IMR-90 (cell line): ENCODE measurements at regions not wholly inside any gene's neighbourhood (a gene's known extent, or its start where the extent isn't known, plus 50 kb on each side); places are given as distances from the start of the nearest gene placed in this dataset.

ENCODE experiments used
- CEBPB ChIP-seq: IDR thresholded peaks from 2 replicates; pipeline ENCODE4 v1.6.1; 2012; ENCODE audit warnings: low read depth, low read length, improper control_type of control experiment
- CHD1 ChIP-seq: IDR thresholded peaks from 2 replicates; pipeline ENCODE4 v1.6.1; 2012; ENCODE audit warnings: low read depth, low read length, improper control_type of control experiment
- FOS ChIP-seq: fragments of 150-350 bp; IDR thresholded peaks from 2 replicates; pipeline ENCODE4 v1.6.1; 2016; ENCODE audit warnings: low read depth, low read length
- MAFK ChIP-seq: IDR thresholded peaks from 2 replicates; pipeline ENCODE4 v1.6.1; 2012; ENCODE audit warnings: low read depth, low read length, improper control_type of control experiment
- MAZ ChIP-seq: IDR thresholded peaks from 2 replicates; pipeline ENCODE4 v1.6.1; 2012; ENCODE audit warnings: low read depth, mild to moderate bottlenecking, low read length, improper control_type of control experiment, moderate library complexity, borderline replicate concordance
- NFE2L2 ChIP-seq: fragments of 150-350 bp; IDR thresholded peaks from 2 replicates; pipeline ENCODE4 v1.6.1; 2016; ENCODE audit warnings: low read depth, mild to moderate bottlenecking, low read length
- POLR2A ChIP-seq: IDR thresholded peaks from 2 replicates; pipeline ENCODE4 v1.6.1; 2012; ENCODE audit warnings: mild to moderate bottlenecking, low read depth, low read length
- RAD21 ChIP-seq: IDR thresholded peaks from 2 replicates; pipeline ENCODE4 v1.6.1; 2012; ENCODE audit warnings: low read length, improper control_type of control experiment
- RCOR1 ChIP-seq: IDR thresholded peaks from 2 replicates; pipeline ENCODE4 v1.6.1; 2012; ENCODE audit warnings: mild to moderate bottlenecking, low read length, improper control_type of control experiment; ENCODE audit not compliant: insufficient replicate concordance
- RFX5 ChIP-seq: IDR thresholded peaks from 2 replicates; pipeline ENCODE4 v1.8.0; 2012; ENCODE audit warnings: low read depth, mild to moderate bottlenecking, low read length, moderate library complexity
- SMC3 ChIP-seq: fragments of 150-350 bp; IDR thresholded peaks from 2 replicates; pipeline ENCODE4 v1.6.1; 2016; ENCODE audit warnings: low read depth, mild to moderate bottlenecking, antibody characterized with exemption, low read length, moderate library complexity
- USF2 ChIP-seq: fragments of 150-350 bp; IDR thresholded peaks from 2 replicates; pipeline ENCODE4 v1.6.1; 2017; ENCODE audit warnings: mild to moderate bottlenecking, antibody characterized with exemption, low read length, low read depth
- TF ChIP-seq, protein P1 (sequence below): conservative IDR thresholded peaks from 2 replicates; pipeline ENCODE4 v1.5.1; 2012; ENCODE audit warnings: mild to moderate bottlenecking, low read depth, low read length, improper control_type of control experiment

DNA sequence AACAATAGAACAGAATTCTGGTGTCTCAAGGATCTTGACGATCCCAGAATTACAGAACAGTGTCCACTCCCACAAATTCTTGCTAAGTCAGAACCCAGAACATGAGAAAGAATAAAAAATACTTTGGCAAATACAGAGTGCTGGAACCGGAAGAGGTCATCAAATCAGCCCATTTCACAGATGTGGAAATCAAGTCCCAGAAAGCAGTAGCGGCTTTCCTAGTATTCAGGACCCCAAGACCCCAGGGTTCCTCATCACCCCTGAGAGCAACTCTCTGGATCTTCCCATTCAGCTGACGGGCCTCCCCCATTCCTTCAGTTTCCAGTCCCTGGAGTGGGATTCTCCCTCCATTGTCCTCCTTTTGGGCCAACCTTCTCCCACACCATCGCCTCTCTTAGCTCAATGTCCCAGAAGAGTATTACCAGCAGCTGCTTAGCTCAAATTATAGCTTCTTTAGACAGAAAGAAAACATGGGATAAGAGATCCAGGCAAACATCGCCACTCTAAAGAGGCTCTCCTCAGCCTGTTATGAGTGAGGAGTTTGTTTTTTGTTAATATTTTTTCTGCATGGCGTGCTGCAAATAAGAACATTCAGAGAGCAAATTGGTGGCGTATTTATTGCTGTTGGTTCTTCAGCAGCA lies 268.3 kb downstream of the MN1 start:
- TF ChIP-seq, protein P1, sequence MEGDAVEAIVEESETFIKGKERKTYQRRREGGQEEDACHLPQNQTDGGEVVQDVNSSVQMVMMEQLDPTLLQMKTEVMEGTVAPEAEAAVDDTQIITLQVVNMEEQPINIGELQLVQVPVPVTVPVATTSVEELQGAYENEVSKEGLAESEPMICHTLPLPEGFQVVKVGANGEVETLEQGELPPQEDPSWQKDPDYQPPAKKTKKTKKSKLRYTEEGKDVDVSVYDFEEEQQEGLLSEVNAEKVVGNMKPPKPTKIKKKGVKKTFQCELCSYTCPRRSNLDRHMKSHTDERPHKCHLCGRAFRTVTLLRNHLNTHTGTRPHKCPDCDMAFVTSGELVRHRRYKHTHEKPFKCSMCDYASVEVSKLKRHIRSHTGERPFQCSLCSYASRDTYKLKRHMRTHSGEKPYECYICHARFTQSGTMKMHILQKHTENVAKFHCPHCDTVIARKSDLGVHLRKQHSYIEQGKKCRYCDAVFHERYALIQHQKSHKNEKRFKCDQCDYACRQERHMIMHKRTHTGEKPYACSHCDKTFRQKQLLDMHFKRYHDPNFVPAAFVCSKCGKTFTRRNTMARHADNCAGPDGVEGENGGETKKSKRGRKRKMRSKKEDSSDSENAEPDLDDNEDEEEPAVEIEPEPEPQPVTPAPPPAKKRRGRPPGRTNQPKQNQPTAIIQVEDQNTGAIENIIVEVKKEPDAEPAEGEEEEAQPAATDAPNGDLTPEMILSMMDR, result no peak
- TF ChIP-seq CEBPB, result no peak
- TF ChIP-seq RFX5, result no peak
- no peak for TF ChIP-seq POLR2A
- no peak for TF ChIP-seq RAD21
- no peak for TF ChIP-seq USF2
- no peak for TF ChIP-seq SMC3
- TF ChIP-seq RCOR1, result no peak
- no peak for TF ChIP-seq NFE2L2
- TF ChIP-seq MAFK, result no peak
- TF ChIP-seq MAZ, result no peak
- no peak for TF ChIP-seq CHD1
- TF ChIP-seq FOS, result no peak
